Activated CD4-positive, alpha-beta T cell treated with anti-CD3 and anti-CD28 coated beads, Interleukin-2, amount 50 U/mL, for 48 hours (primary cell): ENCODE measurements at regions not wholly inside any gene's neighbourhood (a gene's known extent, or its start where the extent isn't known, plus 50 kb on each side); places are given as distances from the start of the nearest gene placed in this dataset.

Experiments used
- DNase-seq, 2 experiments: peaks; one replicate each; pipeline ENCODE4 v3.0.0-alpha.2; 2020

GRCh38 chr7:128145191-128145590, 95.9 kb upstream of the LEP start:
- no peak for DNase-seq

GRCh38 chr7:128146052-128146451, 95.0 kb upstream of the LEP start:
- no peak for DNase-seq

- DNase-seq = no peak
Measured at GRCh38 chr7:128148676-128149075, 92.4 kb upstream of the LEP start.

DNA sequence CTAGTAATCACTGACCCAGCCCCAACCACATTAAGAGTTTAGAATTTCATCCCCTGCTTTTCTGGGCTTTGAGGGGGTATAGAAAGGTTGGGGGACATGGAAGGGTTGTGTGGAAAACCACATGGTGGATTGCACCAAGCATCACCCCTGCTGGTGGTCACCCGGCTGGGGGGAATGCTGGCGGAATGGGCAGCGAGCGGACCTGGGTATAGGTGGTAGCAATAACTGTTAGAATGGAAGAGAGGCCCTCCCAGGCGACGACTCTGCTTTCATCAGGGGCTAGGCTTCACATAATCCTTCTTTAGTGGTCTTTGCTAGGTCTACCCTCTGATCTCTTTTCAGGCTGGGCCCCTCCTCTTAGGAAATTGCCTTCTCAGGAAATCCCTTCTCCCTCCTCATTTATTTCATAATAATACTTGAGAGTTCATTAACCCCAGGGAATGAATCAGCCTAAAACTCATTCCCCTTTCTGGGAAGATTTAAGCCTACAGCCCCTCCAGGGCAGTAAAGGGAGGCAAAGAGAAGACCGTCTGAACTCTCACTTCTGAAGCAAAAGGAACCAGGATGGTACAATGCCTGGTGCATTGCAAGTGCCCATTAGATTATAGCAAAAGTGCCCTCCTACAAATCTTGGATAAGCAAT, 90.7 kb upstream of the LEP start:
- DNase-seq = no peak

GRCh38 chr7:128151635-128152034, 89.4 kb upstream of the LEP start:
- no peak for DNase-seq

- no peak for DNase-seq
Measured at GRCh38 chr7:128152721-128153120, 88.4 kb upstream of the LEP start.

- DNase-seq = no peak
Measured at GRCh38 chr7:128153436-128153835, 87.6 kb upstream of the LEP start.

- DNase-seq = no peak
Measured at GRCh38 chr7:128154504-128154903, 86.6 kb upstream of the LEP start.

- no peak for DNase-seq
Measured at GRCh38 chr7:128155100-128155740, 85.9 kb upstream of the LEP start.

- no peak for DNase-seq
Measured at GRCh38 chr7:128157906-128158305, 83.2 kb upstream of the LEP start.

GRCh38 chr7:128158370-128158769, 82.7 kb upstream of the LEP start:
- no peak for DNase-seq

- DNase-seq = no peak
Measured at GRCh38 chr7:128160296-128160695, 80.8 kb upstream of the LEP start.

GRCh38 chr7:128161466-128162125, 79.5 kb upstream of the LEP start:
- DNase-seq = no peak

DNA sequence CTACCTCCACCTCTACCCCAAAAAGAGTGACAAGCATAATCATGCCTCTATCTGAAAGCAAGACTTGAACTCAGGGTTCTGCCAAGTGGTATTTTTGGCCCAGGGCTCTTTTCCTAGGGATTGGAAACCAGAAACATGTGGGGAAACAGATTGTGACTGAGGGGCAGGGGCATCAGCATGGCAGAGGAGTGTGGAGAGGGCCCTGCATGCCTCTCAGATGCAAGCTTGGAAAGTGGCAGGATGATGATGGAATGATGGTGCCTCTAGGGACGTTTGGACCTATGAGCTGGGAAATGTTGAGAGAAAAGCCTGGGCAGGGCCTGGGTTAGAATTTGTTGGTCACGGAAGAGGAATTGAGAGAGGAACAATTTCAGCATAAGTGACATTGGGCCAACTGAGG, 78.4 kb upstream of the LEP start:
- DNase-seq = no peak

- no peak for DNase-seq
Measured at GRCh38 chr7:128163473-128163872, 77.6 kb upstream of the LEP start.

- DNase-seq = no peak
Measured at GRCh38 chr7:128164061-128164954, 76.8 kb upstream of the LEP start.

DNA sequence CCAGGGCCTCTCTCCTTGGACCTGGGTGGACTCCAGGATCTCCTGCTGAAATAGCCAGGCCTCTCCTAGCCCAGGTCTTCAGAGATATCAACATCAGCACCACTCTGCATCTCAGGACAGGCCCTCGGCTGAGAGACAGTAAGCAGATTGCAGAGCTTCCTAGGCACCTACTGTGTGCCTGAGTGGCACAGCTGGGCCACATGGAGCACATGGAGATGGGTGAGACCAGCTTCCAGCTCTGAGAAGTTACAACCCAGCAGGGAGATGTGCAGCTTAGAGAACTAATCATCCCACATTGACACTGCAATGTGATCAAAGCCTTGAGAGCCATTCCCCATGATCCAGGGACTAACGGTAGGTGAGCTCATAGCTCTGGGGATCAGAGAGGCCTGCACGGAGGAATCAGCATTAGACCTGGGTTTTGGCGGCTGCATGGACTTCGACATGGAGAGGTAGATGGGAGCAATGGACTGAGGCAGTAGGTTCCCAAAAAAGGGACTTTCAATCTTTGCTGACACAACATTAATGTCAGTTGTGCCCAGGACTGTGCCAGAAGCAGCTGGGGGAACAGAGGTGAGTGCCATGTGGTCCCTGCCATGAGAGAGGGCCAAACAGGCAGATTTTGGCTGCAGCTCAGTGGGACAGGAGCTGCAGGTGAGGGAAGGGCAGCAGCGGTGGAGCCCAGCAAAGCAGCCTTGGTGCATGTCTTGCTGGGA, 76.0 kb upstream of the LEP start:
- no peak for DNase-seq

DNA sequence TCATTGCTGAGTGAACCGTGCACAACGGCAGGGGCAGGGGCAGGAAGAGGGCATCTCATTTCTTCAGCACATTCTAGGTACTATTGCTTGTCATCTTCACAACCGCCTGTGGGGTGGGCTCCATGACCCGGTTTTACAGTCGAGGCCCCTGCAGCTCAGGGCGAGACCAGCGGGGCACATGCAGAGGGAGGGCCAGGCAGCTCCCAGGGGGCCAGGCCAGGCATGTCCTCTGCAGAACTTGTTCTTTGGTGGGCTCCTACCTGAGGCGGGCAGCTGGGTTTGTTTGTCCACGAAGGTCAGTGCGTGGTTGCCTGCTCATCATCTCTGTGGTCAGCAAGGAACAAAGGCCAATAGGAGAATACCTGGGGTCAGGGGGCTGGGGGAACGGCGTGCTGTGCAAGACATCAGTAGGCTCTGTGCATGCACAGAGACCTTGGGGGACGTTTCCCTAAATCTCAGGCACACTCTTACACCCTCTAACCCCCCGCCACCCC, 75.1 kb upstream of the LEP start:
- no peak for DNase-seq

GRCh38 chr7:128166603-128167041, 74.5 kb upstream of the LEP start:
- peak in 1 of 2 experiments; percentile 19 for DNase-seq

DNA sequence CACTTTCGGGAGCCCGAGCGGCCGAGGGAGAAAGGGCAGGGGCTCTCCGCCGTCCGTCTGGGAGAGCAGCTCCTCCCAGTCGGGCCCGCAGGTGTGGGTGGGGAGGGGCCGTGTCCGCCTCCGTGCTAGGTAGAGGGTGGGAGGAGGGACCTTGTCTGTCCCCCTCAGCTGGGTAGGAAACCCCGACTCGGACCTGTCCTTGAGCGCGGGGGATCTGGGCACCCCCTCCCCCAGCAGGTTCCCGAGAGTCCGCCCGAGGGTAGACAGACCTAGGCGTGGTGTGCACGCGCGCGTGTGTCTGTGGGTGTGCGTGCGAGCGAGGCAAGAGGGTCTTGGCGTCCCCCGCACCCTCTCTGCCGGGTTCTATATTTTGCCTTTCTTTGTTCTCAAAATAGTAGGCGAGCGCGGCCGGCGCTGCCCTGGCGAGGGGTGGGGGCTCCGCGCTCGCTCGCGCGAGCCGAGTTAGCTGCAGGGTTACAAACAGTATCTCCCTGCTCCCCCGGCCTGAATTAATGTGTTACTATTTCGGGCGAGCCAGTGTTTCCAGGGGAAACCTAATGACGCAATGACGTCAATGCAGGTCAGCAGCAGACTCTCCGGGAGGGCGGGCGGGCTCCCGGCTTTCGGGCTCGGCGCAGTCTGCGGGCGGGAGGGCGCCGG, 73.9 kb upstream of the LEP start:
- peak in 1 of 2 experiments; percentile 20 for DNase-seq

DNA sequence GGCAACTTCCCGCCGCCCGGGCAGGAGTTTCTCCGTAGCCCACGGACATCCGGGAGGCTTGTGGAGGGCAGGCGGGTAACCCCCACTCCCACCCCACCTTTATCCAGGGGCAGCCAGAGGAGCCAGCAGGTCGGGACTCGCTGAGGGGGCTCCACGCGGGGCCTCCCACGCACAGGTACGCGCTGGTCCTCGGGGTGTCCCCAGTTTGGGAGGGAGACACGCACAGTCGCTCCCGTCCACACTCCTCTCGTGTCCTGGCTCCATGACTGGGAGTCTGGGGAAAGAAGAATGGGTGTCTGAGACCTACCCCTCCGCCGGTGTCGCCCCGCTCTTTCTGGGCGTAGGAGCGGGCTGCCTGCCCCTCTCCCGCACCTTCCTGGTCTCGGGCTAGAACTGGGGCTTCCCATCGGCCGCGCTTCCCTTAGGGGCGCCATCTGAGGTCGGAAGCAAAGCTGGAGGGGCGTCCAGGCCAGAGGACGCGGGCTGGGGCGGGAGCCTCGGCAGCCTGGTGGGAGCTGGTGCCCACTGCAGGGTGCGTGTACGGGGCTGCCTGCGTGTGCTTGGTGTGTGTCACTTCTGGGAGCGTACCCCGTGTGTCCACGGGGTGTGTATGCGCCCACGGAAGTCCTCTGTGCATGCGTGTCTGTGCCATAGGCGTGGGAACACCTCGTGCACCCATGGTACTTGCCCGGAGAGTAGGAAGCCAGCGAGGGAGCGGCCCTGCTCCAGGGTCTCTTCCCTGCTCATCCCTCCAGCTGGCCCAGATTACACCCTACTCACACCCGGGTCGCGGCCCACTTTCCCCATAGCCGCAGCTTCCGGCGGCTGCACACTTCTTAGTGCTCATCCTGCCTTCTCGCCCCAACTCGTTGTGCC, 73.0 kb upstream of the LEP start:
- DNase-seq = no peak
